NCI-H2081 treated with DMSO at 0.1 percent for 48 hours (cell line): ENCODE measurements at regions not wholly inside any gene's neighbourhood (a gene's known extent, or its start where the extent isn't known, plus 50 kb on each side); places are given as distances from the start of the nearest gene placed in this dataset.
"Not testable (repeated sequence)": the region's sequence is repeated elsewhere in the genome, so short reads cannot be mapped to it uniquely, and the experiment has no call there.

Experiments
- DNase-seq: peaks from one replicate; lab custom pipeline; 2025; lab: John Stamatoyannopoulos, UW

- DNase-seq: no peak
Measured at GRCh38 chr5:38790268-38790667, 55.5 kb upstream of the OSMR start.

GRCh38 chr5:38790891-38791290, 54.9 kb upstream of the OSMR start:
- DNase-seq: no peak

DNA sequence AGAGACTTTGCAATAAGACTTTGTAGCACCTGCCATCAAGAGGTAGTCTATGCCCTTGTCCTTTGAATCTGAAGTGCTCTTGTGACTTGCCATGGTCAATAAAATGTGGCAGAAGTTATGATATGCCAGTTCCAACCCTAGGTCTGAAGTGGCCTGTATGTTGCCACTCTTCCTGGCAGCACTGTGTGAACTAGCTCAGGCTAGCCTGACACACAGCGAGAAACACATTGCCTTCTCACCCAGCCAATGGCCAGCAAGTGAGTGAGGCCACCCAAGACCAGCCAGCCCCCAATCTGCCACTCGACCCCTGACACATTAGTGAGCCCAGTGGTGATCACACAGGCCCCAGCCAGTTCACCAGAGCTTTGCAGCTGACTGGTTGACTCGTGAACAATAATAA, 52.7 kb upstream of the OSMR start:
- DNase-seq: no peak

- not testable (repeated sequence) for DNase-seq
Measured at GRCh38 chr5:38794037-38794436, 51.8 kb upstream of the OSMR start.

GRCh38 chr5:38794986-38795385, 50.8 kb upstream of the OSMR start:
- no peak for DNase-seq

GRCh38 chr5:38795986-38796741, 49.6 kb upstream of the OSMR start:
- DNase-seq: no peak
